ENCODE measurements at regions not wholly inside any gene's neighbourhood (a gene's known extent, or its start where the extent isn't known, plus 50 kb on each side); places are given as distances from the start of the nearest gene placed in this dataset.

GRCh38 chr20:9945408-9945807 lies 89.4 kb upstream of the ANKEF1 start:
- no peak overlapping the region for H3K4ac ChIP-seq (ENCODE audit: low read depth in 1 of 2, low read length in 2 of 2)
- no peaks in the 10 kb centered on the region for H3K36me3 ChIP-seq (ENCODE audit: control insufficient read depth in 1 of 2, insufficient read depth in 2 of 2, low read depth in 1 of 2, low read length in 2 of 2)
- H3K9ac ChIP-seq (ENCODE audit: low read length): no peak overlapping the region
- H3K18ac ChIP-seq (ENCODE audit: low read depth in 1 of 2, low read length in 2 of 2): no peak overlapping the region
- peaks cover 3% of the 10 kb centered on the region for H3K9me3 ChIP-seq (ENCODE audit: control insufficient read depth, low read length)
- no peaks in the 10 kb centered on the region for H3K79me1 ChIP-seq (replicated peaks; ENCODE audit: low read length, poor library complexity, severe bottlenecking)
- H2BK5ac ChIP-seq (ENCODE audit: low read depth, low read length, poor library complexity, severe bottlenecking): no peak overlapping the region
- H3K27me3 ChIP-seq (ENCODE audit: control insufficient read depth in 1 of 2, insufficient read depth in 1 of 2, low read length in 2 of 2): no peaks in the 10 kb centered on the region
- H3K27ac ChIP-seq (ENCODE audit: low read length, poor library complexity, severe bottlenecking): no peak overlapping the region
- 10% methylated on average over 1 of the region's 1 CpG for WGBS
- DNase-seq: peak; percentile 9
- no peak overlapping the region for H3K14ac ChIP-seq (ENCODE audit: low read length in 2 of 2)
- H2AK5ac ChIP-seq (ENCODE audit: low read length, severe bottlenecking): no peak overlapping the region
- H4K8ac ChIP-seq (ENCODE audit: low read length): no peak overlapping the region
- no peak overlapping the region for H4K91ac ChIP-seq (ENCODE audit: low read length)
- H3K23ac ChIP-seq (ENCODE audit: low read length in 2 of 2): no peak overlapping the region
- H2BK120ac ChIP-seq (ENCODE audit: low read depth, low read length): no peak overlapping the region
- H3K4me3 ChIP-seq (ENCODE audit: insufficient read depth in 1 of 2, low read depth in 1 of 2, low read length in 2 of 2): no peak overlapping the region
- H2AFZ ChIP-seq (ENCODE audit: low read depth, low read length): no peak overlapping the region
- H3K4me1 ChIP-seq (ENCODE audit: control insufficient read depth, insufficient read depth, low read depth, low read length): peaks cover 1% of the 10 kb centered on the region
- no peak overlapping the region for H2BK12ac ChIP-seq (ENCODE audit: low read length in 2 of 2)
- H3K4me2 ChIP-seq (ENCODE audit: low read length, poor library complexity, severe bottlenecking): no peak overlapping the region
- no peak overlapping the region for H2BK15ac ChIP-seq (ENCODE audit: low read depth, poor library complexity, severe bottlenecking)

GRCh38 chr20:9942736-9943135 lies 92.1 kb upstream of the ANKEF1 start:
- no peak overlapping the region for H3K23ac ChIP-seq (ENCODE audit: low read length in 2 of 2)
- H2BK12ac ChIP-seq (ENCODE audit: low read length in 2 of 2): no peak overlapping the region
- no peak overlapping the region for H2BK120ac ChIP-seq (ENCODE audit: low read depth, low read length)
- no peaks in the 10 kb centered on the region for H3K27me3 ChIP-seq (ENCODE audit: control insufficient read depth in 1 of 2, insufficient read depth in 1 of 2, low read length in 2 of 2)
- H3K4ac ChIP-seq (ENCODE audit: low read depth in 1 of 2, low read length in 2 of 2): no peak overlapping the region
- no peak overlapping the region for H3K27ac ChIP-seq (ENCODE audit: low read length, poor library complexity, severe bottlenecking)
- 91% methylated on average over 1 of the region's 4 CpGs for WGBS
- H3K36me3 ChIP-seq (ENCODE audit: control insufficient read depth in 1 of 2, insufficient read depth in 2 of 2, low read depth in 1 of 2, low read length in 2 of 2): no peaks in the 10 kb centered on the region
- no peak overlapping the region for H2AFZ ChIP-seq (ENCODE audit: low read depth, low read length)
- H3K4me3 ChIP-seq (ENCODE audit: insufficient read depth in 1 of 2, low read depth in 1 of 2, low read length in 2 of 2): no peak overlapping the region
- peaks cover 1% of the 10 kb centered on the region for H3K4me1 ChIP-seq (ENCODE audit: control insufficient read depth, insufficient read depth, low read depth, low read length)
- no peak overlapping the region for H3K9ac ChIP-seq (ENCODE audit: low read length)
- no peak overlapping the region for H4K8ac ChIP-seq (ENCODE audit: low read length)
- peaks cover 6% of the 10 kb centered on the region for H3K9me3 ChIP-seq (ENCODE audit: control insufficient read depth, low read length)
- H3K18ac ChIP-seq (ENCODE audit: low read depth in 1 of 2, low read length in 2 of 2): no peak overlapping the region
- DNase-seq: no peak
- no peaks in the 10 kb centered on the region for H3K79me1 ChIP-seq (replicated peaks; ENCODE audit: low read length, poor library complexity, severe bottlenecking)
- no peak overlapping the region for H3K14ac ChIP-seq (ENCODE audit: low read length in 2 of 2)
- no peak overlapping the region for H3K4me2 ChIP-seq (ENCODE audit: low read length, poor library complexity, severe bottlenecking)
- H2BK15ac ChIP-seq (ENCODE audit: low read depth, poor library complexity, severe bottlenecking): no peak overlapping the region
- no peak overlapping the region for H2AK5ac ChIP-seq (ENCODE audit: low read length, severe bottlenecking)
- H2BK5ac ChIP-seq (ENCODE audit: low read depth, low read length, poor library complexity, severe bottlenecking): no peak overlapping the region
- no peak overlapping the region for H4K91ac ChIP-seq (ENCODE audit: low read length)

- Histone ChIP-seq H3K79me1 (replicated peaks; ENCODE audit: low read length, poor library complexity, severe bottlenecking) (no peaks in the 10 kb centered on the region), H3K27me3 (ENCODE audit: control insufficient read depth in 1 of 2, insufficient read depth in 1 of 2, low read length in 2 of 2) (no peaks in the 10 kb centered on the region), H3K23ac (ENCODE audit: low read length in 2 of 2) (no peak overlapping the region), H3K4me1 (ENCODE audit: control insufficient read depth, insufficient read depth, low read depth, low read length) (no peaks in the 10 kb centered on the region), H4K91ac (ENCODE audit: low read length) (no peak overlapping the region), H2BK15ac (ENCODE audit: low read depth, poor library complexity, severe bottlenecking) (no peak overlapping the region), H2AFZ (ENCODE audit: low read depth, low read length) (no peak overlapping the region), H3K9me3 (ENCODE audit: control insufficient read depth, low read length) (peaks cover 6% of the 10 kb centered on the region), H2AK5ac (ENCODE audit: low read length, severe bottlenecking) (no peak overlapping the region), H3K4ac (ENCODE audit: low read depth in 1 of 2, low read length in 2 of 2) (no peak overlapping the region), H3K9ac (ENCODE audit: low read length) (no peak overlapping the region), H2BK120ac (ENCODE audit: low read depth, low read length) (no peak overlapping the region), H2BK5ac (ENCODE audit: low read depth, low read length, poor library complexity, severe bottlenecking) (no peak overlapping the region), H3K14ac (ENCODE audit: low read length in 2 of 2) (no peak overlapping the region), H4K8ac (ENCODE audit: low read length) (no peak overlapping the region), H3K36me3 (ENCODE audit: control insufficient read depth in 1 of 2, insufficient read depth in 2 of 2, low read depth in 1 of 2, low read length in 2 of 2) (no peaks in the 10 kb centered on the region), H3K27ac (ENCODE audit: low read length, poor library complexity, severe bottlenecking) (no peak overlapping the region), H3K18ac (ENCODE audit: low read depth in 1 of 2, low read length in 2 of 2) (no peak overlapping the region), H2BK12ac (ENCODE audit: low read length in 2 of 2) (no peak overlapping the region), H3K4me2 (ENCODE audit: low read length, poor library complexity, severe bottlenecking) (no peak overlapping the region), H3K4me3 (ENCODE audit: insufficient read depth in 1 of 2, low read depth in 1 of 2, low read length in 2 of 2) (no peak overlapping the region)
- no peak for DNase-seq
- 67% methylated on average over 2 of the region's 2 CpGs for WGBS
Observed at GRCh38 chr20:9940329-9940728, 94.5 kb upstream of the ANKEF1 start.

GRCh38 chr20:9939231-9939630 lies 95.6 kb upstream of the ANKEF1 start:
- WGBS: 74% methylated on average over 1 of the region's 2 CpGs
- no peak overlapping the region for H3K4me2 ChIP-seq (ENCODE audit: low read length, poor library complexity, severe bottlenecking)
- no peak overlapping the region for H2BK15ac ChIP-seq (ENCODE audit: low read depth, poor library complexity, severe bottlenecking)

More at GRCh38 chr20:9939231-9939630, 95.6 kb upstream of the ANKEF1 start:
- no peak overlapping the region for H4K8ac ChIP-seq (ENCODE audit: low read length)
- no peaks in the 10 kb centered on the region for H3K27me3 ChIP-seq (ENCODE audit: control insufficient read depth in 1 of 2, insufficient read depth in 1 of 2, low read length in 2 of 2)
- H3K4me3 ChIP-seq (ENCODE audit: insufficient read depth in 1 of 2, low read depth in 1 of 2, low read length in 2 of 2): no peak overlapping the region
- no peak overlapping the region for H4K91ac ChIP-seq (ENCODE audit: low read length)
- H3K9me3 ChIP-seq (ENCODE audit: control insufficient read depth, low read length): peaks cover 6% of the 10 kb centered on the region
- no peak for DNase-seq
- no peak overlapping the region for H2AK5ac ChIP-seq (ENCODE audit: low read length, severe bottlenecking)
- H3K79me1 ChIP-seq (replicated peaks; ENCODE audit: low read length, poor library complexity, severe bottlenecking): no peaks in the 10 kb centered on the region
- no peaks in the 10 kb centered on the region for H3K4me1 ChIP-seq (ENCODE audit: control insufficient read depth, insufficient read depth, low read depth, low read length)
- no peak overlapping the region for H3K9ac ChIP-seq (ENCODE audit: low read length)
- H3K14ac ChIP-seq (ENCODE audit: low read length in 2 of 2): no peak overlapping the region
- H2BK120ac ChIP-seq (ENCODE audit: low read depth, low read length): no peak overlapping the region
- H3K36me3 ChIP-seq (ENCODE audit: control insufficient read depth in 1 of 2, insufficient read depth in 2 of 2, low read depth in 1 of 2, low read length in 2 of 2): no peaks in the 10 kb centered on the region
- no peak overlapping the region for H3K23ac ChIP-seq (ENCODE audit: low read length in 2 of 2)
- H3K4ac ChIP-seq (ENCODE audit: low read depth in 1 of 2, low read length in 2 of 2): no peak overlapping the region
- H2AFZ ChIP-seq (ENCODE audit: low read depth, low read length): no peak overlapping the region
- no peak overlapping the region for H2BK12ac ChIP-seq (ENCODE audit: low read length in 2 of 2)
- H2BK5ac ChIP-seq (ENCODE audit: low read depth, low read length, poor library complexity, severe bottlenecking): no peak overlapping the region
- no peak overlapping the region for H3K18ac ChIP-seq (ENCODE audit: low read depth in 1 of 2, low read length in 2 of 2)
- no peak overlapping the region for H3K27ac ChIP-seq (ENCODE audit: low read length, poor library complexity, severe bottlenecking)

Measured in mesenchymal stem cell (in vitro differentiated cells and primary cell).